NB4 (cell line): ENCODE measurements at regions not wholly inside any gene's neighbourhood (a gene's known extent, or its start where the extent isn't known, plus 50 kb on each side); places are given as distances from the start of the nearest gene placed in this dataset.

ENCODE experiments used
- DNase-seq: peaks from one replicate; pipeline ENCODE4 v3.0.0; 2010; ENCODE audit warnings: low read depth
- H3K4me3 ChIP-seq: one replicate; pipeline ENCODE4 v1.5.1; 2011; ENCODE audit warnings: mild to moderate bottlenecking, low read depth, low read length, moderate library complexity
- CTCF ChIP-seq: IDR thresholded peaks from one replicate; pipeline ENCODE4 v1.5.1; 2012; ENCODE audit warnings: low read depth, low read length
- MAX ChIP-seq: IDR thresholded peaks from 2 replicates; pipeline ENCODE4 v1.6.1; 2011; ENCODE audit warnings: low read depth, low read length
- MYC ChIP-seq: IDR thresholded peaks from 2 replicates; pipeline ENCODE4 v1.6.1; 2011; ENCODE audit warnings: low read depth, low read length
- POLR2A ChIP-seq: IDR thresholded peaks from 2 replicates; pipeline ENCODE4 v1.6.1; 2011; ENCODE audit warnings: mild to moderate bottlenecking; ENCODE audit not compliant: insufficient read length; ENCODE audit errors: extremely low read depth

- no peak for DNase-seq
- H3K4me3 ChIP-seq = no peak overlapping the region
- no peak for TF ChIP-seq CTCF
- no peak for TF ChIP-seq MYC
- no peak for TF ChIP-seq MAX
- TF ChIP-seq POLR2A = no peak
These were observed 686.3 kb upstream of the HS6ST1 start for GRCh38 chr2:129004940-129005490.

- no peak for DNase-seq
These were observed 687.6 kb upstream of the HS6ST1 start for GRCh38 chr2:129006135-129006886.

GRCh38 chr2:129006901-129007300, 688.2 kb upstream of the HS6ST1 start:
- TF ChIP-seq POLR2A = no peak
- no peak for TF ChIP-seq MYC
- TF ChIP-seq CTCF = no peak
- no peak for TF ChIP-seq MAX
- no peak overlapping the region for H3K4me3 ChIP-seq
- no peak for DNase-seq

More at GRCh38 chr2:129006135-129006886, 687.6 kb upstream of the HS6ST1 start:
- TF ChIP-seq POLR2A (no peak), MAX (no peak), MYC (no peak), CTCF (no peak)
- no peak overlapping the region for H3K4me3 ChIP-seq

GRCh38 chr2:129008055-129008880, 689.6 kb upstream of the HS6ST1 start:
- TF ChIP-seq POLR2A (no peak), CTCF (no peak), MAX (no peak), MYC (no peak)
- no peak overlapping the region for H3K4me3 ChIP-seq
- DNase-seq = no peak

GRCh38 chr2:129008881-129009554, 690.4 kb upstream of the HS6ST1 start:
- no peak overlapping the region for H3K4me3 ChIP-seq
- no peak for TF ChIP-seq CTCF
- no peak for TF ChIP-seq POLR2A
- no peak for TF ChIP-seq MYC
- no peak for TF ChIP-seq MAX
- no peak for DNase-seq
